ENCODE measurements at regions not wholly inside any gene's neighbourhood (a gene's known extent, or its start where the extent isn't known, plus 50 kb on each side); places are given as distances from the start of the nearest gene placed in this dataset.

DNA sequence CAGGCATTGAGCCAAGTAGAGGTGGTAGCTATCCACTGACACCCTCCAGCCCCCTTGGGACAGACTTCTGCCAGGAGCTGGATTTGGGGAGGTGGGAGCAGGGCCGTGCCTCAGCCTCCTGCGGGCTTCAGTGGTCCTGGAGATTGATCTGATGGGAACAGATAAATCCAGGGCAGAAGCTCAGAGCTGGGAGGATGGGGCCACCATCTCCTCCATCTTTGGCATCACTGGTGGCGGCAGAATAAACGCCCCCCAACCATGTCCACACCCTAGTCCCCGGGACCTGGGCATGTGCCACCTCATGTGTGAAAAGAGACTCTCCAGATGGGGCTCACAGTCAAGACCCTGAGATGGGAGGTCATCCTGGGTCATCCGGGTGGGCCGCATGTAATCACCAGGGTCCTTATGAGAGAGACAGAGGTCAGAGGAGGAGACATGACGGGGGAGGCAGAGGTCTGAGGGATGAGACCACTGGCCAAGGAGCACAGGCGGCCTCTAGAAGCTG is 209.6 kb upstream of the RTL1 start:
- no peaks in the 10 kb centered on the region for H3K4me1 Mint-ChIP-seq (ENCODE audit: low read depth, unreplicated experiment)
- Histone ChIP-seq H3K4me1 (ENCODE audit: insufficient read depth, low read length) (no peaks in the 10 kb centered on the region), H3K9ac (ENCODE audit: low read length) (no peak overlapping the region), H3K9me3 (ENCODE audit: insufficient read depth, low read depth, low read length) (no peaks in the 10 kb centered on the region), H4K20me1 (ENCODE audit: insufficient read depth, low read length) (no peaks in the 10 kb centered on the region), H3K27ac (ENCODE audit: low read depth, low read length) (no peak overlapping the region), H3K4me2 (ENCODE audit: low read length) (no peak overlapping the region), H3K36me3 (ENCODE audit: insufficient read depth, low read length) (no peaks in the 10 kb centered on the region), H2AFZ (ENCODE audit: low read depth, low read length) (no peak overlapping the region), H3K79me2 (ENCODE audit: insufficient read depth, low read length) (no peaks in the 10 kb centered on the region), H3K4me3 (ENCODE audit: insufficient read depth, low read depth, low read length) (no peak overlapping the region), H3K27me3 (ENCODE audit: insufficient read depth, low read length) (peaks cover 5% of the 10 kb centered on the region)
- no peak for DNase-seq (ENCODE audit: low read depth)
- peaks cover 1% of the 10 kb centered on the region for H3K36me3 Mint-ChIP-seq (ENCODE audit: low read depth, unreplicated experiment)
- H3K9me3 Mint-ChIP-seq (ENCODE audit: unreplicated experiment), result peaks cover 2% of the 10 kb centered on the region
- H3K4me3 Mint-ChIP-seq (ENCODE audit: unreplicated experiment), result no peak overlapping the region
- TF ChIP-seq CTCF (IDR thresholded peaks at IDR 0.05; ENCODE audit: insufficient read depth, low read depth, low read length), result no peak
- no peak for TF ChIP-seq EZH2 (IDR thresholded peaks at IDR 0.05; ENCODE audit: insufficient read depth, low read length)
- H3K27me3 Mint-ChIP-seq (ENCODE audit: low read depth, unreplicated experiment), result peaks cover 36% of the 10 kb centered on the region
- no peak for FAIRE-seq
- H3K27ac Mint-ChIP-seq (ENCODE audit: unreplicated experiment), result no peak overlapping the region

- Histone ChIP-seq H3K4me1 (ENCODE audit: insufficient read depth, low read length) (no peaks in the 10 kb centered on the region), H2AFZ (ENCODE audit: low read depth, low read length) (no peak overlapping the region), H3K9ac (ENCODE audit: low read length) (no peak overlapping the region), H3K4me2 (ENCODE audit: low read length) (no peak overlapping the region), H3K36me3 (ENCODE audit: insufficient read depth, low read length) (no peaks in the 10 kb centered on the region), H3K27me3 (ENCODE audit: insufficient read depth, low read length) (peaks cover 5% of the 10 kb centered on the region), H3K79me2 (ENCODE audit: insufficient read depth, low read length) (no peaks in the 10 kb centered on the region), H3K9me3 (ENCODE audit: insufficient read depth, low read depth, low read length) (no peaks in the 10 kb centered on the region), H3K4me3 (ENCODE audit: insufficient read depth, low read depth, low read length) (no peak overlapping the region), H3K27ac (ENCODE audit: low read depth, low read length) (no peak overlapping the region), H4K20me1 (ENCODE audit: insufficient read depth, low read length) (no peaks in the 10 kb centered on the region)
- H3K27me3 Mint-ChIP-seq (ENCODE audit: low read depth, unreplicated experiment), result peaks cover 36% of the 10 kb centered on the region
- FAIRE-seq (no peak), DNase-seq (ENCODE audit: low read depth) (no peak)
- no peak overlapping the region for H3K4me3 Mint-ChIP-seq (ENCODE audit: unreplicated experiment)
- H3K4me1 Mint-ChIP-seq (ENCODE audit: low read depth, unreplicated experiment), result no peaks in the 10 kb centered on the region
- H3K36me3 Mint-ChIP-seq (ENCODE audit: low read depth, unreplicated experiment), result peaks cover 1% of the 10 kb centered on the region
- no peak overlapping the region for H3K27ac Mint-ChIP-seq (ENCODE audit: unreplicated experiment)
- peaks cover 2% of the 10 kb centered on the region for H3K9me3 Mint-ChIP-seq (ENCODE audit: unreplicated experiment)
- TF ChIP-seq EZH2 (IDR thresholded peaks at IDR 0.05; ENCODE audit: insufficient read depth, low read length) (no peak), CTCF (IDR thresholded peaks at IDR 0.05; ENCODE audit: insufficient read depth, low read depth, low read length) (no peak)
Measured at GRCh38 chr14:101113835-101114725, 210.6 kb upstream of the RTL1 start.

Data from astrocyte (in vitro differentiated cells and primary cell).